ENCODE measurements at regions not wholly inside any gene's neighbourhood (a gene's known extent, or its start where the extent isn't known, plus 50 kb on each side); places are given as distances from the start of the nearest gene placed in this dataset.

DNA sequence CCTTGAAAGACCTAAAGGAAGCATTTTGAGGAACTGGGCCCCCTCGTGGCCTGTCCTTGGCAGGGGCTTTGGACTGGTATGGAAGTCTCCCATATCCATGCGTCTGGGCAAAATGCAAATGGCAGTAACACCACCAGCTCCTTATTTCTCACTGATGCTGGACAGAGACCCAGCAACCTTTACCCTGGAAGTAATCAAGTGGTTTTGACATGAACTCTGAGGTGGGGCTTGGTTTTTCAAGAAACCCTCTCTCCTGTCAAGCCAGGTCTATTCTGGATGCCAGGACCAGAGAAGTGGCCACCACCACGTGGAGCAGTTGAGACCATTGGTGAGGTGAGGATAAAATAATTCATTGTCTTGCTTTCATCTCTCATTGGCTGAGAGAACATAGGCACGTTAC is 84.4 kb downstream of the OTUD1 start:
- TF ChIP-seq GATA2 (IDR thresholded peaks at IDR 0.05; ENCODE audit: insufficient read depth, insufficient read length, low read depth, low read length) (no peak), JUN (IDR thresholded peaks at IDR 0.05; ENCODE audit: borderline replicate concordance, insufficient read depth, insufficient read length, low read depth) (no peak), POLR2A (IDR thresholded peaks at IDR 0.05; ENCODE audit: low read depth, low read length) (no peak), EZH2 (IDR thresholded peaks at IDR 0.05; ENCODE audit: borderline replicate concordance, low read depth, low read length, severe bottlenecking) (no peak), FOS (IDR thresholded peaks at IDR 0.05; ENCODE audit: borderline replicate concordance, insufficient read depth, low read length) (no peak), MYC (IDR thresholded peaks at IDR 0.05; ENCODE audit: low read depth, low read length) (no peak), POLR2AphosphoS5 (IDR thresholded peaks at IDR 0.05; ENCODE audit: insufficient read depth, low read depth, low read length) (no peak)
- TF ChIP-seq, protein P1, sequence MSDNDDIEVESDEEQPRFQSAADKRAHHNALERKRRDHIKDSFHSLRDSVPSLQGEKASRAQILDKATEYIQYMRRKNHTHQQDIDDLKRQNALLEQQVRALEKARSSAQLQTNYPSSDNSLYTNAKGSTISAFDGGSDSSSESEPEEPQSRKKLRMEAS (IDR thresholded peaks at IDR 0.05; ENCODE audit: insufficient read depth, insufficient read length): no peak
- TF ChIP-seq, protein P2, sequence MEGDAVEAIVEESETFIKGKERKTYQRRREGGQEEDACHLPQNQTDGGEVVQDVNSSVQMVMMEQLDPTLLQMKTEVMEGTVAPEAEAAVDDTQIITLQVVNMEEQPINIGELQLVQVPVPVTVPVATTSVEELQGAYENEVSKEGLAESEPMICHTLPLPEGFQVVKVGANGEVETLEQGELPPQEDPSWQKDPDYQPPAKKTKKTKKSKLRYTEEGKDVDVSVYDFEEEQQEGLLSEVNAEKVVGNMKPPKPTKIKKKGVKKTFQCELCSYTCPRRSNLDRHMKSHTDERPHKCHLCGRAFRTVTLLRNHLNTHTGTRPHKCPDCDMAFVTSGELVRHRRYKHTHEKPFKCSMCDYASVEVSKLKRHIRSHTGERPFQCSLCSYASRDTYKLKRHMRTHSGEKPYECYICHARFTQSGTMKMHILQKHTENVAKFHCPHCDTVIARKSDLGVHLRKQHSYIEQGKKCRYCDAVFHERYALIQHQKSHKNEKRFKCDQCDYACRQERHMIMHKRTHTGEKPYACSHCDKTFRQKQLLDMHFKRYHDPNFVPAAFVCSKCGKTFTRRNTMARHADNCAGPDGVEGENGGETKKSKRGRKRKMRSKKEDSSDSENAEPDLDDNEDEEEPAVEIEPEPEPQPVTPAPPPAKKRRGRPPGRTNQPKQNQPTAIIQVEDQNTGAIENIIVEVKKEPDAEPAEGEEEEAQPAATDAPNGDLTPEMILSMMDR (IDR thresholded peaks at IDR 0.05; ENCODE audit: extremely low read depth in 1 of 2, insufficient read depth in 1 of 2, low read depth in 1 of 2, low read length in 2 of 2): no peak
- Histone ChIP-seq H2AFZ (ENCODE audit: low read depth, low read length) (no peak overlapping the region), H3K4me2 (ENCODE audit: insufficient read depth, low read length) (no peak overlapping the region), H3K4me1 (ENCODE audit: control insufficient read depth, extremely low read depth, insufficient read depth, low read length) (no peaks in the 10 kb centered on the region), H3K9me1 (replicated peaks; ENCODE audit: control insufficient read depth, extremely low read depth, insufficient read depth, low read length) (no peaks in the 10 kb centered on the region), H3K36me3 (ENCODE audit: control insufficient read depth in 2 of 2, extremely low read depth in 1 of 2, insufficient read depth in 2 of 2, low read length in 2 of 2) (no peaks in the 10 kb centered on the region), H3K9ac (replicated peaks; ENCODE audit: extremely low read depth, insufficient read depth, low read length) (no peak overlapping the region), H3K9me3 (replicated peaks; ENCODE audit: control insufficient read depth, insufficient read depth, low read length) (no peaks in the 10 kb centered on the region), H3K4me3 (replicated peaks in 1 of 3; ENCODE audit: insufficient read depth in 1 of 3, low read depth in 1 of 3, low read length in 3 of 3) (no peak overlapping the region), H3K79me2 (ENCODE audit: control insufficient read depth, insufficient read depth, low read length) (no peaks in the 10 kb centered on the region), H3K27ac (ENCODE audit: insufficient read depth, low read depth, low read length) (no peak overlapping the region), H3K27me3 (ENCODE audit: control insufficient read depth in 2 of 2, insufficient read depth in 2 of 2, low read length in 2 of 2) (no peaks in the 10 kb centered on the region), H4K20me1 (replicated peaks; ENCODE audit: control insufficient read depth, extremely low read depth, insufficient read depth, low read length) (no peaks in the 10 kb centered on the region)
- no peak for DNase-seq (ENCODE audit: low read depth, low spot score)
- intact Hi-C loops (cut with micrococcal nuclease) (no loop called here), dilution Hi-C loops (cut with MboI; ENCODE audit: extremely low pct_ligation_motif_present, low sequenced_read_pairs) (no loop called here)
- ChIA-PET POLR2A (no interaction called here), CTCF (no interaction called here)
- no TSS peak for BruUV-seq (replicated peaks)
- no peak for FAIRE-seq
